ENCODE measurements at regions not wholly inside any gene's neighbourhood (a gene's known extent, or its start where the extent isn't known, plus 50 kb on each side); places are given as distances from the start of the nearest gene placed in this dataset.

GRCh38 chr2:172270278-172271079 lies 156.9 kb upstream of the ITGA6 start:
- Mint-ChIP-seq H3K4me3 (ENCODE audit: unreplicated experiment) (no peak overlapping the region), H3K9me3 (ENCODE audit: unreplicated experiment) (no peaks in the 10 kb centered on the region), H3K36me3 (ENCODE audit: insufficient read depth, unreplicated experiment) (no peaks in the 10 kb centered on the region), H3K27ac (ENCODE audit: unreplicated experiment) (no peak overlapping the region), H3K4me1 (ENCODE audit: low read depth, unreplicated experiment) (no peaks in the 10 kb centered on the region), H3K27me3 (ENCODE audit: insufficient read depth, unreplicated experiment) (peaks cover 4% of the 10 kb centered on the region)
- ChIA-PET CTCF (interaction anchor here (0.8 kb wide), 1 partner anchor 191 kb away, joined by 4 read pairs; no protein-coding TSS in a partner anchor), POLR2A (no interaction called here)
- intact Hi-C loops (cut with micrococcal nuclease; ENCODE audit: unreplicated experiment): no loop called here
- BruUV-seq (replicated peaks): no TSS peak
- TF ChIP-seq, protein P1, sequence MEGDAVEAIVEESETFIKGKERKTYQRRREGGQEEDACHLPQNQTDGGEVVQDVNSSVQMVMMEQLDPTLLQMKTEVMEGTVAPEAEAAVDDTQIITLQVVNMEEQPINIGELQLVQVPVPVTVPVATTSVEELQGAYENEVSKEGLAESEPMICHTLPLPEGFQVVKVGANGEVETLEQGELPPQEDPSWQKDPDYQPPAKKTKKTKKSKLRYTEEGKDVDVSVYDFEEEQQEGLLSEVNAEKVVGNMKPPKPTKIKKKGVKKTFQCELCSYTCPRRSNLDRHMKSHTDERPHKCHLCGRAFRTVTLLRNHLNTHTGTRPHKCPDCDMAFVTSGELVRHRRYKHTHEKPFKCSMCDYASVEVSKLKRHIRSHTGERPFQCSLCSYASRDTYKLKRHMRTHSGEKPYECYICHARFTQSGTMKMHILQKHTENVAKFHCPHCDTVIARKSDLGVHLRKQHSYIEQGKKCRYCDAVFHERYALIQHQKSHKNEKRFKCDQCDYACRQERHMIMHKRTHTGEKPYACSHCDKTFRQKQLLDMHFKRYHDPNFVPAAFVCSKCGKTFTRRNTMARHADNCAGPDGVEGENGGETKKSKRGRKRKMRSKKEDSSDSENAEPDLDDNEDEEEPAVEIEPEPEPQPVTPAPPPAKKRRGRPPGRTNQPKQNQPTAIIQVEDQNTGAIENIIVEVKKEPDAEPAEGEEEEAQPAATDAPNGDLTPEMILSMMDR (IDR thresholded peaks at IDR 0.05; ENCODE audit: insufficient read depth in 1 of 2, low read depth in 1 of 2, low read length in 1 of 2, severe bottlenecking in 1 of 2, unreplicated experiment in 1 of 2): no peak
- H3K36me3 ChIP-seq (ENCODE audit: control insufficient read depth, insufficient read depth, low read length): no peaks in the 10 kb centered on the region
- H3K9me3 ChIP-seq: no peaks in the 10 kb centered on the region
- H3K27me3 ChIP-seq (replicated peaks; ENCODE audit: control insufficient read depth, insufficient read depth, low read length): no peaks in the 10 kb centered on the region
- no peak overlapping the region for H3K4me3 ChIP-seq (ENCODE audit: low read depth, low read length)
- H3K4me1 ChIP-seq: no peaks in the 10 kb centered on the region; the same call in 1 of the 2 replicates
- DNase-seq: peak; percentile 41 to 44

GRCh38 chr2:172273910-172274571 lies 153.3 kb upstream of the ITGA6 start:
- H3K27ac Mint-ChIP-seq (ENCODE audit: unreplicated experiment): no peak overlapping the region
- no peaks in the 10 kb centered on the region for H3K4me1 Mint-ChIP-seq (ENCODE audit: low read depth, unreplicated experiment)
- no peaks in the 10 kb centered on the region for H3K27me3 ChIP-seq (replicated peaks; ENCODE audit: control insufficient read depth, insufficient read depth, low read length)
- H3K4me3 ChIP-seq (ENCODE audit: low read depth, low read length): no peak overlapping the region
- ChIA-PET CTCF (interaction anchor here (0.6 to 1.4 kb wide), 2 partner anchors 110 to 188 kb away, joined by 3 to 8 read pairs; no protein-coding TSS in a partner anchor), POLR2A (no interaction called here)
- no peaks in the 10 kb centered on the region for H3K36me3 ChIP-seq (ENCODE audit: control insufficient read depth, insufficient read depth, low read length)
- H3K9me3 Mint-ChIP-seq (ENCODE audit: unreplicated experiment): no peaks in the 10 kb centered on the region
- H3K4me3 Mint-ChIP-seq (ENCODE audit: unreplicated experiment): no peak overlapping the region
- no TSS peak for BruUV-seq (replicated peaks)
- no peaks in the 10 kb centered on the region for H3K36me3 Mint-ChIP-seq (ENCODE audit: insufficient read depth, unreplicated experiment)
- TF ChIP-seq, protein P1 (IDR thresholded peaks at IDR 0.05; ENCODE audit: insufficient read depth in 1 of 2, low read depth in 1 of 2, low read length in 1 of 2, severe bottlenecking in 1 of 2, unreplicated experiment in 1 of 2): no peak
- H3K27me3 Mint-ChIP-seq (ENCODE audit: insufficient read depth, unreplicated experiment): no peaks in the 10 kb centered on the region
- DNase-seq: no peak
- intact Hi-C loops (cut with micrococcal nuclease; ENCODE audit: unreplicated experiment): no loop called here
- no peaks in the 10 kb centered on the region; the same call in 1 of the 2 replicates for H3K4me1 ChIP-seq
- H3K9me3 ChIP-seq: peaks cover 6% of the 10 kb centered on the region

DNA sequence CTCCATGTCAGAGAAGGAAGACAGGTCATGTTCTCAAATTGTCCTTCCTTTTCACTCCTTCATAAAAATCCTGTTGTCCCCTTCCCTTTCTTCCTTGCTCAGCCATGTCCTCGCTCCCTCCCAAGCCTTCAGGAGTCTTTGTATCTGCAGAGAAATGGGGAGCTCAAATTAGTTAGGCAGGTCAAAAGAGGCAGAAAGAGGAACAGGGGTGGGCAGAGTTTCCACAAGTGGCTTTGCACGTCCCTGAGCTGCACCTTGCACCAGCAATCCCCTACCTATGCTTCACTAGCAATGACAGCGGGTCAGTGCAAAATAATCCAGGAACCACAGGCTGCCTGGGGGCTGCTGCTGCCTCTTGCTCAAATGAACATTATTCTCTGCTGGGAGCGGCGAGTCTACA lies 152.1 kb upstream of the ITGA6 start:
- Mint-ChIP-seq H3K4me1 (ENCODE audit: low read depth, unreplicated experiment) (no peaks in the 10 kb centered on the region), H3K4me3 (ENCODE audit: unreplicated experiment) (no peak overlapping the region), H3K36me3 (ENCODE audit: insufficient read depth, unreplicated experiment) (no peaks in the 10 kb centered on the region), H3K27ac (ENCODE audit: unreplicated experiment) (no peak overlapping the region), H3K27me3 (ENCODE audit: insufficient read depth, unreplicated experiment) (no peaks in the 10 kb centered on the region), H3K9me3 (ENCODE audit: unreplicated experiment) (no peaks in the 10 kb centered on the region)
- Histone ChIP-seq H3K9me3 (peaks cover 6% of the 10 kb centered on the region), H3K4me1 (no peaks in the 10 kb centered on the region; the same call in 1 of the 2 replicates), H3K27me3 (replicated peaks; ENCODE audit: control insufficient read depth, insufficient read depth, low read length) (no peaks in the 10 kb centered on the region), H3K36me3 (ENCODE audit: control insufficient read depth, insufficient read depth, low read length) (no peaks in the 10 kb centered on the region), H3K4me3 (ENCODE audit: low read depth, low read length) (no peak overlapping the region)
- TF ChIP-seq, protein P1 (IDR thresholded peaks at IDR 0.05; ENCODE audit: insufficient read depth in 1 of 2, low read depth in 1 of 2, low read length in 1 of 2, severe bottlenecking in 1 of 2, unreplicated experiment in 1 of 2): no peak
- intact Hi-C loops (cut with micrococcal nuclease; ENCODE audit: unreplicated experiment): no loop called here
- BruUV-seq (replicated peaks): no TSS peak
- POLR2A ChIA-PET: no interaction called here
- CTCF ChIA-PET: interaction anchor here (1.4 kb wide), 1 partner anchor 187 kb away, joined by 8 read pairs; no protein-coding TSS in a partner anchor
- DNase-seq: no peak
